ENCODE measurements at regions not wholly inside any gene's neighbourhood (a gene's known extent, or its start where the extent isn't known, plus 50 kb on each side); places are given as distances from the start of the nearest gene placed in this dataset.
A peak's percentile ranks its signal among the peaks of the same experiment; 100 is the strongest.

DNA sequence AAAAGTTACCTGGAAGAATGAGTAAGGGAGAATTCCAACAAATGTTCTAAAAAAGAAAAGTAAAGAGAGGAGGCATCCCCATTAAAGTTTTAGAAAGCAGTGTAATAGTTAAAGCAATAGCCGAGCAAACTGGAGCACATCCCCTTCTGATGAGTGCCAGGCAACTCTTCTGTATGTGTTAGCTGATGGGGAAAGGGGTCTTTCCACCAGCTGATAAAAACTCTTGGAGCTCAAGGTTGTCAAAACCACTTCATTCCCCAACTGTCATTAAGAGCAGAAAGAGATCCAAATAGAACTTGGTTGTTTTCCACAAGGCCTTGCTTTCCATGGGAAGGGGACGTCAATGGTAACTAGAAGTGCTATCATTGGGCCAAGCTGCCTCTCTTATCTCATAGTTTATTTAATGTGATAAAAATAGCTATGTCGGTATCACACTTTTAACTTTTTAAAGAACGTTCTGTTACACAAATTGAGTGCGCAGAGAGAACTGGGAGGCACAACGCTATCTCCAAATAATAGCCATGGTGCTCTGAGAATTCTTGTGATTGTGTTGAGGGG is 116.9 kb downstream of the POLR2M start:
- no peak for DNase-seq

DNA sequence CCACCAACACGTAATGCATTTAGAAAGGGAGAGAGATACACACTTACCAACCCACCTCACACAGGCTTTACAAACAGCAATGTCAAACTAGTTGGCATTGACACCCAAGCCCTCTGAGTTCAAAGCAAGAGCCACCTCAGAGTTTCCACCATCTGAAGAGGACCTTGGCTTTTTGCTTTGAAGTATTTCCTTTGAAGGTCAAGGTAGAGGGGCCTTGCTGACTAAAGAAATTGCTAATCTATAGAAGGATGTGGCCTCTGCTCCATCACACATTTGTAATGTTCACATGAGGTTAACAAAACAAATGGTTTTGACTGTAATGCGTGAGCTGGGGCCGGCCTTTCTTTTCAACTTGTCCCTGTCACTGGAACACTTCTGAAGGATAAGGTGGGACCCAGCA is 117.7 kb downstream of the POLR2M start:
- DNase-seq = no peak

DNA sequence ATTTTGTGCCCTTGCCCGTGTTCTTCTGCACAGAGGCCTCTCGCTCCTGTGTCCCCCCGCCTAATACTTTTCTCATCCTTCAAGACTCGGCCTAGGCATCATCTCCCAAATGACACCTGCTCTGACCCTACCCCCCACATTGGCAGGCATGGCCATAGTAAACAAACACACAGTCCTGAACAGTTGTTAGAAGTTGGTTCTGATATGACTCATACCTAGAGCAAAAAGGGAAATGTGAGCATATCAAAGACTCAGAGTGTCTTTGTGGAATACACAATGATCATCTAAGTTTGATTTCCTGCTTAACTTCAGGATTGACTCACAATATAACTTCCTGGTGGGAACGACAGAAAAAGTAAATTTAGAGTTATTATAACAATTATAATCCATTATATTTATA is 120.5 kb downstream of the POLR2M start:
- no peak for DNase-seq

DNA sequence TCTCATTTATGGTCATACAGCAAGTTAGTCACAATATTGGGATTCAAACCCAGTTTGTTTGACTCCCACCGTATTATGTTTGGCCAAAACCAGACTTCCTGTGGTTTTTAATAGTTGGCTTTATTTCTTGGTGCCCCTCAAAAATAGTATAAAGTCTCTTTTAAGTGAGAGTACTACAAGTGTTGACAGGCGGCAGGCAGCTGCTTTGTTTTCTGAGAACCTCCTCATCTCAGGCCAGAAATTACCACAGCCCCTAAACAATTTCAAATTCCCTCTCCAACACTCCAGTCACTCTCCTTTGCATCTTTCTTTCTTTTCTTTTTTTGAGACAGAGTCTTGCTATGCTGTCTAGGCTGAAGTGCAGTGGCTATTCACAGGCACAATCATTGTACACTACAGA is 121.5 kb downstream of the POLR2M start:
- no peak for DNase-seq

DNA sequence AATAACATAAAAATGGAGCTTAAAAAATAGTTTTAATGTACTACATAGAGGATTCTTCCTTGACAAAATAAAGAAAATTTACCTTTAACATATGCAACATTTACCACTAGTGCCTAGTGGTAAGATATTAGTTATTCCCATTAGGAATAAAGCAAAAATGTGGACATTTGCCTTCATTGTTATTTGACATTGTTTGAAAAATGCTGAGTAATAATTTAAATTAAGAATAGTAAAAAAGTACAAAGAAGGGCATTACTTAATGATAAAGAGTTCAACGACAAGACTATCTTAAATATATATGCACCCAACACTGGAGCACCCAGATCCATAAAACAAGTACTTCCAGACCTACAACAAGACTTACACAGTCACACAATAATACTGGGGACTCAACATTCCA is 125.7 kb downstream of the POLR2M start:
- no peak for DNase-seq

DNA sequence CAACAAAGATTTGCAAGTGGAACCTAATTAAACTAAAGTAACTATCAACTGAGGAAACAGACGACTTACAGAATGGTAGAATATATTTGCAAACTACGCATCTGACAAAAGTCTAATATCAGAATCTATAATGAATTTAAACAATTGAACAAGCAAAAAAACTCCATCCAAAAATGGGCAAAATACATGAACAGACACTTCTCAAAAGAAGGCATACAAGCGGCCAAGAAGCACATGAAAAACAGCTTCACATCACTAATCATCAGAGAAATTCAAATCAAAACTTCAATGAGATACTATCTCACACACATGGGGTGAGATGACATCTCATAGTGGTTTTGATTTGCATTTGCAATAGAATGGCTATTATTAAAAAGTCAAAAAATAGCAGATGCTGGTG is 128.6 kb downstream of the POLR2M start:
- no peak for DNase-seq

DNA sequence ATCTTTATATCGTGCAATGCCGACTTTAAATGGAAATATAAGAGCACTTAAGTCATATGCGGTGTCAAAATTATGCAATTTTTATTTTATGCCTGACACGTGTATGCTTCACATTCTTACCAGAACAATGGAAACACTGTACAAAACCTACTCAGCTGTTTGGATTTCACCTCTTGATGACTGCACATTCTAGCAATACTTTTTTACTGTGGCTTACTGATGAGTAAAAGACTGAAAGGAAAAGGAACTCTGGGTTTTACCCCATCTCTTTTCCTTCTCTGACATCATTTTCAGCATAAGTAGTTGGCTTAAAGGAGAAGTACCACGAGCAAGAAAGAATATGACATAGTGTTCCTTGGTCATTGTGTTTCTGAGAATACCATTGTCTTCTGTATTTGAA is 142.8 kb downstream of the POLR2M start:
- no peak for DNase-seq

DNA sequence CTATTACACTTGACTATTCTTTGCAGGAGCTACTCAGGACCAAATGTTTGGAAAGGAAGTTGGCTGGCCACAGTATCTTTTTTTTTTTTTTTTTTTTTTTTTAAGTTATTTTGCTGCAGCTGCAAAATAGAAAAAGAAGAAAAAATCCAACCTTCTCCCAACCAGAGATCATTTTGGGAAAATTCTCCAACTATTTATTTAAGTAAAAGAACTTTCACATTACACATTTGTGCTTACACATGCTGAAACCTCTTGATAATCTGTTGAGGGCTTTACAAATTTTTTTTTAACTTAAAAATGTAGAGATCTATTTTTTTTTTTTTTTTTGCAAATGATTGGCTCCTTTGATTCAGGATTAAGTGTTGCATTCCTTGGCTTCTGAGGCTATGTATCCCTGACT is 148.0 kb downstream of the POLR2M start:
- no peak for DNase-seq

DNA sequence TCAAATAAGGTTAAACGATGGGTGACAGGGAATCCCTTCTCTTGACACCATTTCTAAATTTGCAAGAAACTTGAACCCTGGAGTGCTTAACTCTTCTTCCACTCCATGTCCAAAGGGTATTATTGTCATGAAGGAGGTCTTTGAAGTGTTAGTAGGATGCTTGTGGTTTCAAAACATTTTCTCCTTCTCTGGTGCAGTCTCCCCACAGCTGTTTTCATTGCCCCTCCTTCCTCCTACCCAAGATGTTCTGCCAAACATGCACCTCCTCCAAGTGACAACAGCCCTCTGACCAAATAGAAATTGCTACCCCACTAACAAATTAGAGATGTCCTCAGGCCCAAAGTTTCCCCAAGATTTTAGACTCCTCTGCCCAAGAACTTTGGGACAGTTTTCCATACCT is 151.4 kb downstream of the POLR2M start:
- DNase-seq = no peak

DNA sequence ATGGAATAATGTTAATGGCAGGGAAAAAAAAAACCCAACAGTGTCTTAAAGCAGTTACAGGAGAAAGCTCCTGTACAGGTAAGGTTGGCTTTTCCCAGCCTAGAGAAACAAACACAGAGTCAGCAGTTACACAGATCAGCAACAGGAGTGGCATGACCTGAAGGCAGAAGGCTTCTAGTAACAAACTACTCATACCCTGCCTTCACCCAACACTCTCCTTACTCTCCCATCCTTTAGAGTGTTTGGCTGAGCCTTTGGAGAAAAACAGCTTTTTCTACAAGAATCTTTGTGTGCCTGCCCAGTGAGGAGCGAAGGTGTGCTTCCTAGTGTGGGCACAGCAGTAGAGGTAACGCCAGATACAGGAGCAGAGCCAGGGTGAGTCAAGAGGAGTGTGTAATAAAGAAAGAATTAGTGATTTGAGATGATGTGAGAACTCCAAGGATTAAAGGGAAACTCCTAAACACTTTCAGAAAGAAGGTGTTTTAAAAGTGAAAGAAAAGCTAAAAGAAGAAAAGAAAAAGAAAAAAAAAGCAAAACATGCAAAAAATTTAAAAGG is 152.7 kb downstream of the POLR2M start:
- DNase-seq = no peak

DNA sequence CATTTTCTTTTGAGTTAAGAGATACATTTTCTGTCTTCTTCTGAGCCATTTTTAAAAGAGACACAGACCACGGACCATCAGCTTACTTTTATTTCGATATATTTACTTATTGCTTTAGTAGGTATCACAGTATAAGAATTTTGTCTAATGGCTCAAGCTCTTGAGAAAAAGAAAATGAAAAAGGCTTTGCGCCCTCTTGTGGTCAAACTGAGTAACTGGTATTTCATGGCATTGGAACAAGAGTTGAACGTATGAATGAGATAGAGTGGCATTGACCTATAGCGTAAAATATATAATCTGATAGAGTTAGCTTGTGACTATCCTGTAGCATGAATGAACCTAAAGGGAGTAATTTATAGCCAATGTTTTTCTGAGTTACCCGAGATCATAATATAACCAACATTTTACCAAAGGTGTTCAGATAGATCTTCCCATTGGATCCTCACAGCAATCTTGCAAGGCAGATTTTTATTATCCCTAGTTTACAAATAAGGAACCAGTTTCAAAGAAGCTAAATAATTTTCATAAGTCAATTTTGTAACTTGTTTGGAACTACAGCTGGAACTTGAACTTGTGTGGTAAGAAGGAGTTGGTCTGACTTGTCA is 154.6 kb downstream of the POLR2M start:
- DNase-seq = peak; percentile 2

DNA sequence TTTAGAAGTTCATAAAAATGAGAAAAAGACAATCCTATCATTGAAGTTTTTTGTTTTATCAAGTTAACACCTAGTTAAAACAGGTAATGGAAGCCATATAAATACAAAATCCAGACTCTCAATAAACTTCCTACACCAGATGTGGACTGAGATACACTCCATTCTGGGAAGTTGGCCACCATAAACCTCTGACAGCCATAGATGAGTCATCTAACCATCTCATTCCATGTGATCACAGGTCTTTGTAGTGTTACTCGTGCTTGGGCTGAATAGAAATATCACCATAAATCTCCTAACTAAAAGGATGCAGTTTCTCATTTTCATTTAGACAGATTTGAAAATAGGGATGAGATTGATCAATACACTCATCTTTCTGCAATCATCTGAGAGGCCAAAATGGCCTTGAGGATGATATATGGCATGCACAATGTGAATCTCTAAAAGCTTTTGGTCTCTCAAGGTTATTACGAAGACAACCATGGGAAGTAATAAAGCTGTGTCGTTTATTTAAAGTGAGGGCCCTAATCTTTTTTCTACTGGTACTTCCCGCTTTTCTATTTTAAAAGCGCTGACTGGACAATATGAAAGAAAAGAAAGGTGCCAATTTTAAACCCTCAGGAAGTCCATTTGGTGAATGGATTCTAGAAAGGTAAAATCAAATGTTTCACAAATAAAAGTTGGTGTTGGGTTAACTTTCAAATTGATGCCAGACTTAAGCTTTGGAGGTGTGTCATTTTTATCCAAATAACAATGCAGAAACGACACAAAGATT is 155.5 kb downstream of the POLR2M start:
- no peak for DNase-seq

DNA sequence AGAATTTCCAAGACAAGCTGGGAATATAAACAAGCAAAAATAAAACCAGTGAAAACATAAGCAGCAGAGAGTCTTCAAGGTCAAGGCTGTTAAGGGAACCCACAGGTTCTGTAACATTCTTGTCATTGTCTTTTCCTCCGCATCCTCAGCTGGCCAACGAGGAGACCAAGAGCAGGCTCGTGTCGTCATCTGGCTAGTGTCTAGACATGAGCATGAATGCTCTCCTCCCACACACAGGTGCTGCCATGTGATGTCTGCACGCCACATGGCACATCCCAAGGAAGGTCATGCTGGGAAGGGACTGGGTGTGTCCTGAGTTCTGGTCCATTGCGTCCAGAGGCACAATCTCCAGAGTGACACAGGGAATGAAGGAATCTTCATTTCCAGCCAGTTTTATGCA is 156.2 kb downstream of the POLR2M start:
- no peak for DNase-seq

DNA sequence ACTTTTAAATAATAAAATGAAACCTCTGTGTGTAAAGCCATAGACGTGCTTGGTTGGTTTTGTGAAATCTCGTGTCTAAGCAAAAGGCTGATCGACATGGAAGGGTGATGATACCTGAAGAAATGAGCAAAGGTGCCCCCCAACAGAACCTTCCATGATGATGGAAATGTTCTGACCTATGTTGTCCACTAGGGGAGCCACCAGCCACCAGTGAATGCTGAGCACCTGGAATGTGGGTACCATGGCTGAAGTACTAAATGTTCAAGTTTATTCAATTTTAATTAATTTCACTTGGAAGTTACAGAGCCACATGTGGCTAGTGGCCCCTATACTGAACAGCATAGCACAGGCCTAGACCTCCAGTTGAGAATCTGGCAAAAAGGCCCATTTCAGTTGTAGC is 158.8 kb downstream of the POLR2M start:
- DNase-seq = no peak

DNA sequence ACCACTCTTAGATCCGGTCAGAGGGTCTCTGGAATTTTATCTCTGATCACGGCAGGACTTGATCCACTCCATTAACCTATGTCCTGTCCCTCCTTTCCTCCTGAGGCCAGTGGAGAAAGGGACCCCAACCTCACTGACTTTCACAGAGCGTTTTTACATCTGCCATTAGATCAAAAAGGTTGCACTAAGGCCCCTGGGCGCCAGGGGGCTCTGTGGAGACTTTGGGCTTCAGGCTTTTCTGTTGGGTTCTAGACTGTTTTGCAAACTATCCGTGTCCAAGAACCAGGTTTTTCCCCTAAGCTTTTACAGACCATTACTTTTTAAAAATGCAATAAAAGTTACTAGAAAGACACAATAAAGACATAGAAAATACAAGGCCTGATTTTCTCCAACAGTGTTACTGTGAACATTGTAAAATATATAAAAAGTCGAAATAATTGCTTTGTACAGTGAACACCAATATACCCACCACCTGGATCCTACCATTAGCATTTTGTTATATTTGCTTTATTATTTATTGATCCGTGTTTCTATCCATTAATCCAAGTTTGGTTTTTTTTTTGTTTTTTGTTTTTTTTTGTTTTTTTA is 159.7 kb downstream of the POLR2M start:
- DNase-seq = peak; percentile 19

DNA sequence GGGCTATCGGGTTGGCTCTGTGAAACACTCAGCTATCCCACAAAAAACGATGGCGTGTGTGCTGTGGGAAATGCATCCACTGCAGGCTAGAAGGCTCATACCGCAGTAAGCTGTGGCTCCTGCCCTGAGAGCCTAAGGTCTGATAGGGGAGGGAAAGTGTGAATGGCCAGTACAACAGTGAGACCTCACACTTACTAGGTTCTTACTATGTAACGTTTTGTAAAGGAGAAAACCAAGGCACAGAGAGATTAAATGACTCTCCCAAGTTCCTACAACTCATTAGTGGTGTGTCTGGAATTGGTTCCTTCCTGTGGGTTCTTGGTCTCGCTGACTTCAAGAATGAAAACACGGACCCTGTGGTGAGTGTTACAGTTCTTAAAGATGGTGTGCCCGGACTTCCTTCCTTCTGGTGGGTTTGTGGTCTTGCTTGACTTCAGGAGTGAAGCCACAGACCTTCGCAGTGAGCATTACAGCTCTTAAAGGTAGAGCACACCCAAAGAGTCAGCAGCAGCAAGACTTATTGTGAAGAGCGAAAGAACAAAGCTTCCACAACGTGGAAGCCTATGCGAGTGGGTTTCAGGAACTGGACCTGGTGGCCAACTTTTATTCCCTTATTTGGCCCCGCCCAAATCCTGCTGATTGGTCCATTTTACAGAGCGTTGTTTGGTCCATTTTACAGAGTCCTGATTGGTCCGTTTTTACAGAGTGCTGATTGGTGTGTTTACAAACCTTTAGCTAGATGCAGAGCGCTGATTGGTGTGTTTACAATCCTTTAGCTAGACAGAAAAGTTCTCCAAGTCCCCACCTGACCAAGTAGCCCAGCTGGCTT is 161.7 kb downstream of the POLR2M start:
- DNase-seq = no peak

DNA sequence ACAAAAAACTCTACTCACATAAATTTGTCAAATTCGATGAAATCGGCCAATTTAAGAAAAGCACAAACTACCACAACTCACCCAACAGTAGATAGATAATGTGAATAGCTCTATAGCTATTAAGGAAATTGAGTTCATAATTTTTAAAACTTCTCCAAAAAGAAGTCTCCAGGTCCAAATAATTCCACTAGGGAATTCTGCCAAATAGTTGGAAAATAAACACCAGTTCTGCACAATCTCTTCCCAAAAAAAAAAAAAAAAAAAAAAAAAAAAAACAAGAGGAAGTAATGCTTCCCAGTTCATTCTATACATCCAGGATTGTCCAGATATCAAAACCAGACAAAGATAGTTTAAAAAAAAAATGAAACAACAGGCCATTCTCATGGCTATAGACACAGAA is 164.2 kb downstream of the POLR2M start:
- DNase-seq = no peak

DNA sequence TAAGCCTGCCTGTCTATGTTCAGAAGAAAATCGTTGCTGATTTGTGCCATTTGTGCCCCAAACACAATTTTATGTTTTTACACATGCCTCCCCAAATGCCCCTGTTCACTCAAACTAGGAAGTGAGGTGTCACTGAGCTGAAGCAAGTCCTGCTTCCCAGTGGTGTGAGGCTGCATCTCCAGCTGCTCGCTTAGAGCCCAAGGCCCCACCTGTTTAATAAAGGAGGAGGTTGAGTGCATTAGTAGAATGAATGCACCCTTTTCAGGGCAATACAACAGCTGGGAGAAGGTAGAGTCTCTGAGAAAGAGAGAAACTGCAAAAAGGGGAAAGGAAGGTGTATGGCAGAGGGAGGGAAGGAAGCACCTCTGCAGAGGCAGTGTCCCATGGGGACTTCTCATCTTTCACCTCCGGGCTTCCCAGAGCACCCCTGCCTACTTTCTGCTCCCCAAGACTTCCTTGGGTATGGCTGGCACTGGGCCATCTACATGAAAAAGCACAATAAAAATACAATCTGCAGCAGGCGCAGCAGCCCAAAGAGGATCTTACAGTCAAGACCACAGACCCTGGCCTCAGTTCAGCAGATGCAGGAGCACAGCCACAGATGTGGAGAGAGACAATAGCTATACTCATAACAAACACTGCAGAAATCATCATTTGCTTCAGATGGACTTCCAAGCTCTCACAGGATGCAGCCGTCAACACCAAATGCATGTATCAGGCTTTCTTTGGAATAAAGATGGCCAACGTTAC is 165.9 kb downstream of the POLR2M start:
- no peak for DNase-seq

DNA sequence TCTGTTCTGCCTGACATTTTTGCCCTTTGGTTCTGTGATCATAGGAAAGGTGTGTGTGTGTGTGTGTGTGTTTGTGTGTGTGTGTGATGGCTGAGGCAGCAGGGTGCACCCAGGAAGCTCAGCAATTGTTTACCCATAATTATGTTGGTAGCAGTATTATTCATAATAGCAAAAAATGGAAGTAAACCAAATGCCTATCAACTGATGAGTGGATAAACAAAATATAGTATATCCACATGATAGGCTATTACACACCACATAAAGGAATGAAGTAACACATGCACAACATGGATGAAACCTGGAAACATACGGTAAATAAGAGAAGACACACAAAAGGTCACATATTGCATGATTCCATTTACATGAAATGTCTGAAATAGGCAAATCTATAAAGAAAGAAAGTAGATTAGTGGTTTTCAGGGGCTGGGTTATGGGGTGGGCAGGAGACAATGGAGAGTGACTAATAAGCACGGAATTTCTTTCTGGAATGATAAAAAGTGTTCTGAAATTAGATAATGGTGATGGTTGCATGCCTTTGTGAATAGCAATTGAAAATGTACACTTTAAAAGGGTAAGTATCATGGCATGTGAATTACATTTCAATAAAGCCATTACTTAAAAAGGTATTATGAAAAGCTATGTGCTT is 167.2 kb downstream of the POLR2M start:
- DNase-seq = no peak

DNA sequence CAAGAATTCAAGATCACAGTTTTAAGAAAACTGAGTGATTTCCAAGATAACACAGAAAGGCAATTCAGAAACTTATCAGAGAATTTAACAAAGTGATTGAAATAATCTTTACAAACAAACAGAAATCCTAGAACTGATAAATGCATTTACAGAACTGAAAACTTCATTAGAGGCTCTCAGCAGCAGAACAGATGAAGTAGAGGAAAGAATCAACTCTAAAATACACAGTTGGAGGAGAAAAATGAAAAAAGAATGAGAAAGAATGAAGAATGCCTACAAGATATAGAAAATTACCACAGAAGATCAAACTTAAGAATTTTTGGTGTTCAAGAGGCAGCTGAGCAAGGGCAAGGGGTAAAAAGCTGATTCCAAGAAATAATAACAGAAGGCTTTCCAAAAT is 168.8 kb downstream of the POLR2M start:
- no peak for DNase-seq

DNA sequence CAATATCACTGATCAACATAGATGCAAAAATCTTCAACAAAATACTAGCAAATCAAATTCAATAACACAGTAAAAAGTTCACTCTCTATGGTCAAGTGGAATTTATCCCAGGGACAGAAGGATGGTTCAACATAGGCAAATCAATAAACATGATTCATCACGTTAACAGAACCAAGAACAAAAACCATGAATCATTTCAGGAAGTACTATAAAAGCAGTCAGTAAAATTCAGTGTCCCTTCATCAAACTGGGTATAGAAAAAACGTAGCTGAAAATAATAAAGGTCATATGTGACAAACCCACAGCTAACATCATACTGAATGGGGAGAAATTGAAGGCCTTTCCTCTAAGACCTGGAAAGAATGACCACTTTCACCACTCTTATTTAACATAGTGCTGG is 172.1 kb downstream of the POLR2M start:
- no peak for DNase-seq

DNA sequence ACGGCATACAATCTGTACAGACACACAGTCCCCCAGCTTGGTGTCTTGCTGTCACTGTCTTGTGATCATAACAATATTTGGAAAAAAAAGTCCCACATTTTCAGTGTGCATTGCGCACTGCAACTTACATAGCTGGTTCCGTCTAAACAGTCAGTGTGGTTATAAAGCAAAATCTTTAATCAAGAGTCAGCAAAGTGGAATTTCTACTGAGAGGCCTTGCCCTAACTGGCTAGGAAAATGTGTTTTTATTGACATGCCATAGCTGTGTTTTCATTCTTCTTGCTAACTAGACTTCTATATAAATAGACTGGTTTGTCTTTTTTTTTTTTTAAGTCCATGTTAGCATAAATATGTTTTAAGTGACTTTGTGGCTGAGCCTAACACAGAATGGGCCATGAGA is 174.8 kb downstream of the POLR2M start:
- no peak for DNase-seq

Data from NCI-H1092 (cell line).